GM18907 (cell line): ENCODE measurements at regions not wholly inside any gene's neighbourhood (a gene's known extent, or its start where the extent isn't known, plus 50 kb on each side); places are given as distances from the start of the nearest gene placed in this dataset.

ENCODE experiments used
- ATAC-seq: cut with Tn5 transposase; IDR thresholded peaks from one replicate; pipeline ENCODE4 v1.9.1; 2021; ENCODE audit warnings: mild to moderate bottlenecking, moderate library complexity; ENCODE audit not compliant: unreplicated experiment

GRCh38 chr5:2399096-2399495 lies 352.4 kb downstream of the IRX2 start:
- no peak for ATAC-seq

- ATAC-seq, result no peak
Observed at GRCh38 chr5:2393556-2393955, 357.9 kb downstream of the IRX2 start.

DNA sequence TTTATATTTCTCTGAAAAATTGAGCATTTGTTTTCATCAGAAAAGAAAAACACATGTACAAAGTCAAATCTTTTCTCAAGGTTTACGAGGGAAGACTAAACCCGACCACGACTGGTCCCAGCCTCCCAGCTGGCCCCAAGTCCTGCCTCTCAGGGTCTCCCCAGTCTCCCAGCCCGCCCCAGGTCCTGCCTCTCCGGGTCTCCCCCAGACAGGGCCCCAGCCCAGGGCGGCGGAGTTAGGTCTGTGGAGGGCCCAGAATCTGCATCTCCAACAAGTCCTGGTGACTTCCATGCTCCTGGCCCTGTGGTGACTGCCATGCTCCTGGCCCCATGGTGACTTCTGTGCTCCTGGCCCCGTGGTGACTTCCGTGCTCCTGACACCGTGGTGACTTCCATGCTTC lies 359.9 kb downstream of the IRX2 start:
- ATAC-seq, result no peak

GRCh38 chr5:2391021-2391420 lies 360.5 kb downstream of the IRX2 start:
- no peak for ATAC-seq

DNA sequence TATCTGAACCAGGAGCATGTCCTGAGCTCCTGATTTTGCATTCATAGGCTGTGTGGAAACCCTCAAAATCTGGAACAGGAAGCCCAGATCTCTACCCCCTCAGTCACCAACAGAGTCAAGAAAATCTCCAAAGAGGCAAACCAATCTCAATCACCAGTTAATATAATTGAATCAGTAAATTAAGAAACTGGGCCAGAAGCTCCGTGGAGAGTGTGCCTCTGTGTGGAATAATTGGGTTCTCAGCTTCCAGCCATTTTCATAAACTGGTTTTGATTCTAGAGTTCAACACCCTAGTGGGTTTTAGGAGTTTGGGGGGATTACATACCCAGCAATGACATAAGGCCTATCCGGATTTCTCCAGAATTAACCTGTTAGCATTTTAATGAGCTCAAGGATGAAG lies 362.9 kb downstream of the IRX2 start:
- no peak for ATAC-seq

DNA sequence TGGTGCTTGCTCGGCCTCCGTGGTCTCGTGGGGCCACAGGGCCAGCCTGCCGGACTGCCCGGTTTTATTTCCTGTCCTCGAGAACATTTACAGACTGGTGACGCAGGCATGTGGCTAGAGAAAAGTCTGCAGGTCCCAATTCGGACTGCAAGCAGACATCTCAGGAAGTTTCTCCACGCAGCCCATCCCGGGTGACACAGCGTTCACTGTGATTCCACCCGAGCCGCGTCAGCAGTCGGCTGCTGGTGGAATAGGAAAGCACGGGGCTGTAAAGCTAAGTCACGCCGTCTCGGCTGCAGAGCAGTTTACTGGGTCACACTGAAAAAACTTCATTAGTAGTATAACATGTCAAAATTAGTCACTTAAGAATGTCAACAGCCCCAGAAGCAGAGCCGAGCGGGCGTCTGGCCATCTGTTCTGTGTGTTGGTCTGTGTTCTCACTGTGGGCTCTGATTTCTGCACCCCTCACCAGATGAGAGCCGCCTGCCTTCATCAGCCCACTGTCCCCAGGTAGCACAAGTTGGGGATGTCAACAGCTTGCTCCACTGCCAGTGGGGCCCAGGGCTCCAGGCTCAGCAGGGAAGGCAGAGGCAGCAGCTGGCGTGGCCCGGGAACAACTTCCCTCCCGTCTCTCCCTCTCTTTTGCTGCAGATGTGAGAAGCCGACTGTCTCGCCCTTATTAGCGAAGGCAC lies 363.7 kb downstream of the IRX2 start:
- no peak for ATAC-seq

DNA sequence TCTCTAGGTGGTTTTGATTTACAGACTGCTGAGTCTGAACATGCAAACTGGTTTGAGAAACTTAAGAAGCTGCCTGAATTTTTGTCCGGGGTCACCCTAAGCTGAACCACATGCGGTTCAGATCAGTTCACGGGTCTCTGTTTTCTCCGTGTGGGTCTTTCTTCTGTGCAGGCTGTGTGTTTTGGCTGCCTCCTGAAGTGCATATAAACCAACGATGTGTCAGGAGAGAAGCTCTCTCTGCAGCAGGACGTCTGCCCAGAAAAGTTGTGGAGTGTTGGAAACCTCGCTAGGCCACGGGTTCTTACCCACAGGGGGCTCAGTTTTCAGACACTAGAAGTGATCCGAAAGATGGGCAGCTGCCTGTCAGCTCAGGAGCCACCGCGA lies 364.2 kb downstream of the IRX2 start:
- ATAC-seq, result no peak

DNA sequence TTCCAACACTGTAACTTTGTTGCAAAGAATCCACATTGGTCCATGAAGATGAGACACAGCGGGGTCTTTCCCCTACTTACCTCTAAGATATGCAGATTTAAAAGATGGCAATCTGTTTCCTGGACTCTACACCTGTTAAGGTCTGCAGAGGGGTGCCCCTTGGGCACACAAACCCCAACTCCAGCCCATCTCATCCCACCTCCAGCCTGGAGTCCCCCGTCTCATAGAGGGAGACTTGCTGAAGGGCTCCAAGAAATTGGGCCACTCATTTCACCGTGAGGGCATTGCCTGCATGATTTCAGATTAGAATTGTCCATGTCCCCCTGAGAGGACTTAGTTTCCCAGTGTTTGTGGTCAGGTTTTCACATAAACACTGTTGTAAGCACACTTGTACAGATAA lies 365.7 kb downstream of the IRX2 start:
- no peak for ATAC-seq

- no peak for ATAC-seq
Observed at GRCh38 chr5:2383698-2384065, 367.8 kb downstream of the IRX2 start.

- ATAC-seq, result no peak
Observed at GRCh38 chr5:2382776-2383697, 368.4 kb downstream of the IRX2 start.

GRCh38 chr5:2381861-2382260 lies 369.6 kb downstream of the IRX2 start:
- no peak for ATAC-seq

DNA sequence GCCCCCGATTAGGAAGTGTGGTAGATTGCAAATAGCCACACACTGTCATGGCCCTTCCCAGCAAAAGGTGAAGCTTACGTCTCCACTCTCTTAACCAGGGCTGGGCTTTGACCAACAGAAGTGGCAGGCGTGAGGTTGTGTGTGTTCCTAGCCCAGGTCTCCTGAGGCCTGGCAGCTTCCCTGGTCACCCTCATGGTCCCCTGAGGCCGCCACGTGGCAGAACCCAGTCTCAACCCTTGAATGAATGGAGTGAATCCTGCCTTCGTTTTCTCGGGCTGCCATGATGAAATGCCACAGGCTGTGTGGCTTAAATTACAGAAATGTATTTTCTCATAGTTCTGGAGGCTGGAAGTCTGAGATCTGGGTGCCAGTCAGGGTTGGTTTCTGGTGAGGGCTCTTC lies 370.4 kb downstream of the IRX2 start:
- ATAC-seq, result no peak

DNA sequence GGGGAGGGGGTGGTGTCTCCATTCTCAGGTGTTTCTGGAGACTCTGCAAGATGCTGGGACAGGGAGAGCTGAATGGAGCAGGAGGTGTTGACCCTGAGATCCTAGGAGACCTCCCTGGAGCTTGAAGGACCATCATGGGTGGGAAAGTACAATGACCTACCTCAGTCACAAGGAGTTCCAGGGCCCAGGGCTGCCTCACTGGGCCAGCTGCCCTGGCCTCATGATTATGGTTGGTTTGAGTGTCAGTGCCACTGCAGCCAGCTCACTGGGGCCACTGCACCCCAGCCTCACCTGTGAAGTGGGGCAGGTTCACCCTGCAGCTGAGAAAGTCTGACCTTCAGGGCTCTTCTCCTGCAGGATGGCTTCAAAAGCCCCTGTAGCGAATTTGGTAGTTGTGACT lies 372.5 kb downstream of the IRX2 start:
- ATAC-seq, result no peak

DNA sequence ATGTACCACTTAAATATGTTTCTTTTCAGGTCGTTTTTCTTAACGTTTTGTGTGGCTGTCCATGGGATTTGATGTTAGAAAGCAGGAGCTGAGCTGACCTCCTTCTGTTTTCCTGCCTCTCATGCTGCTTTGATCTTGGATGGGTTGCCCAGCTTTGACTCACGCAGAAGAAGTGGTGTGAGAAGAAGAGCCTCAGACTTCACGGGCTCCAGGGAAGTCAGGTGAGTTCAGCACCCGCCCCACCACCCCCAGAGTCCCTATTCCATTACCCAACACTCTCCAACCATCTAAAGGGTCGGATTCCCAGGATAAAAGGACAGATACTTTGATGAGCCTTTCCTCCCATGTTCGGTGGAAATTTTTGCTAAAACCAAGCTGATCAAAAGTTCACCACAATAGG lies 373.4 kb downstream of the IRX2 start:
- ATAC-seq, result no peak

GRCh38 chr5:2376486-2376885 lies 375.0 kb downstream of the IRX2 start:
- ATAC-seq, result no peak

- no peak for ATAC-seq
Observed at GRCh38 chr5:2375757-2376250, 375.7 kb downstream of the IRX2 start.

DNA sequence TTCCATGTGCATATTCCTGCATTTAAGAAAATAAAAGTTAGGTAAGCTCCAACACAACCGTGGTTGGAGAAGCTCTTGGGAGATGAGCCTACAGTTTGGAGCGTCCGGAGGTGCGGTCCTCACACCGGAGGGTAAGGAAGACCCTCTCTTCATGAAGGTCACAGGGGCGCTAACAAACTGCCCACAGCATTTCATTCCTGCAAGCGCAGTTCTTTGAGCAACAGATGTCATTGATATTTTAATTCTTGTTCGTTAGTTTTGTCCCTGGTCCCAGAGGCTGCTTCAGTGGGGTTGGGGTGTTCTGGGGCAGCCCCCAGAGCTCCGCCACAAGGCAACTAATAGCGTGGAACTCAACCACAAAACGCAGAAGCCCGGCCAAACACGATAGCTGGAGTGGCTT lies 376.2 kb downstream of the IRX2 start:
- ATAC-seq, result no peak

- ATAC-seq, result no peak
Observed at GRCh38 chr5:2374703-2375102, 376.8 kb downstream of the IRX2 start.

GRCh38 chr5:2373631-2374030 lies 377.8 kb downstream of the IRX2 start:
- ATAC-seq, result no peak

GRCh38 chr5:2371419-2371710 lies 380.1 kb downstream of the IRX2 start:
- no peak for ATAC-seq

- ATAC-seq, result no peak
Observed at GRCh38 chr5:2370626-2371418, 380.7 kb downstream of the IRX2 start.

GRCh38 chr5:2369178-2369577 lies 382.3 kb downstream of the IRX2 start:
- no peak for ATAC-seq
